Heart right ventricle (tissue), 16 donors: ENCODE measurements at regions not wholly inside any gene's neighbourhood (a gene's known extent, or its start where the extent isn't known, plus 50 kb on each side); places are given as distances from the start of the nearest gene placed in this dataset.

Experiments used
- ATAC-seq, 8 donors: fragments of 200-7000 bp; cut with Tn5 transposase; one replicate each; pipeline ENCODE4 v1.9.1; 2020; ENCODE audit warnings: mild to moderate bottlenecking in 8 of 8, moderate library complexity in 8 of 8, moderate number of reproducible peaks in 1 of 8
- DNase-seq, 2 donors: peaks; one replicate each; pipeline ENCODE4 v3.0.0-alpha.2; 2020
- H3K27ac ChIP-seq, 10 donors: fragments of 200-600 bp; sonication (generic) in 2 of 10; one replicate each; pipeline versions ENCODE4 v1.5.0 to v1.8.0; 2020 to 2022; ENCODE audit warnings: mild to moderate bottlenecking in 3 of 10
- H3K27me3 ChIP-seq, 7 donors: fragments of 200-600 bp; one replicate each; pipeline ENCODE4 v1.8.0; 2021 to 2022; ENCODE audit warnings: mild to moderate bottlenecking in 2 of 7
- H3K36me3 ChIP-seq, 9 donors: fragments of 200-600 bp; sonication (generic) in 1 of 9; one replicate each; pipeline versions ENCODE4 v1.5.0 to v1.8.0; 2020 to 2022; ENCODE audit warnings: mild to moderate bottlenecking in 2 of 9
- H3K4me1 ChIP-seq, 9 donors: fragments of 200-600 bp; sonication (generic) in 1 of 9; one replicate each; pipeline versions ENCODE4 v1.5.0 to v1.8.0; 2020 to 2022; ENCODE audit warnings: mild to moderate bottlenecking in 4 of 9
- H3K4me3 ChIP-seq, 10 donors: fragments of 200-600 bp; sonication (generic) in 2 of 10; one replicate each; pipeline versions ENCODE4 v1.5.0 to v1.8.0; 2020 to 2022; ENCODE audit warnings: mild to moderate bottlenecking in 7 of 10, moderate library complexity in 2 of 10
- H3K9me3 ChIP-seq, 11 donors: fragments of 200-600 bp in 10 of 11; sonication (generic) in 2 of 11; one replicate each; pipeline versions ENCODE4 v1.5.0 to v1.8.0; 2013 to 2022; ENCODE audit warnings: mild to moderate bottlenecking in 2 of 11, control low read depth in 1 of 11, moderate library complexity in 1 of 11
- CTCF ChIP-seq, 9 donors: fragments of 200-600 bp; sonication (generic) in 2 of 9; IDR thresholded peaks; one replicate each; pipeline versions ENCODE4 v1.5.0 to v1.8.0; 2021 to 2022; ENCODE audit warnings: antibody characterized with exemption in 9 of 9, mild to moderate bottlenecking in 5 of 9, moderate library complexity in 1 of 9
- WGBS, 2 donors: extraction: QIAGEN DNeasy Blood & Tissue Kit; methylation state at CpG; one replicate each; pipeline ENCODE4 v1.1.7; 2013; ENCODE audit warnings: inconsistent platforms in 1 of 2; 5-methylcytosine and 5-hydroxymethylcytosine counted together
- intact Hi-C, 10 donors: fragments of 100-400 bp; cut with DNase I; formaldehyde crosslinking; loops; one replicate each; pipeline versions ENCODE4 v1.11.1 to v1.14.2; 2022
- donor health status: Arrhythmogenic right ventricular cardiomyopathy.
- donor health status: ischemic (EF 13 %, LVEDD 7.1; RV severe dilation, severe dysfunction).
- donor health status: healthy with polysubstance abuse.
- donor health status: DM: no; HTN: yes; CAD: no.
- donor health status: DM: no; HTN: no; CAD: no.
- donor health status: ischemic (EF 25% LVEDD 6.9; RV normal size, moderate dysfunction).
- donor health status: ischemic (EF 25% LVEDD 5.7; RV mildly dilated, moderate dysfunction).
- donor health status: healthy.
- donor health status: DM: yes; HTN: yes; CAD: no.
- donor health status: Ischemic cardiomyopathy.
- donor health status: ischemic (EF 35%, LVEDD 5.7; RV mildly dilated, moderate dysfunction).
- donor health status: nonischemic (EF 11% LVEDD 7.7; RV severe dilation, severe dysfunction).
- donor health status: DM: yes; HTN: yes; CAD: no.
- donor health status: PGD.
- donor health status: ischemic (EF 29% LVEDD 5.4; RV normal size, mild dysfunction).
- donor health status: nonischemic (EF 23%, LVEDD 6.1; RV moderate dilation, normal function).

DNA sequence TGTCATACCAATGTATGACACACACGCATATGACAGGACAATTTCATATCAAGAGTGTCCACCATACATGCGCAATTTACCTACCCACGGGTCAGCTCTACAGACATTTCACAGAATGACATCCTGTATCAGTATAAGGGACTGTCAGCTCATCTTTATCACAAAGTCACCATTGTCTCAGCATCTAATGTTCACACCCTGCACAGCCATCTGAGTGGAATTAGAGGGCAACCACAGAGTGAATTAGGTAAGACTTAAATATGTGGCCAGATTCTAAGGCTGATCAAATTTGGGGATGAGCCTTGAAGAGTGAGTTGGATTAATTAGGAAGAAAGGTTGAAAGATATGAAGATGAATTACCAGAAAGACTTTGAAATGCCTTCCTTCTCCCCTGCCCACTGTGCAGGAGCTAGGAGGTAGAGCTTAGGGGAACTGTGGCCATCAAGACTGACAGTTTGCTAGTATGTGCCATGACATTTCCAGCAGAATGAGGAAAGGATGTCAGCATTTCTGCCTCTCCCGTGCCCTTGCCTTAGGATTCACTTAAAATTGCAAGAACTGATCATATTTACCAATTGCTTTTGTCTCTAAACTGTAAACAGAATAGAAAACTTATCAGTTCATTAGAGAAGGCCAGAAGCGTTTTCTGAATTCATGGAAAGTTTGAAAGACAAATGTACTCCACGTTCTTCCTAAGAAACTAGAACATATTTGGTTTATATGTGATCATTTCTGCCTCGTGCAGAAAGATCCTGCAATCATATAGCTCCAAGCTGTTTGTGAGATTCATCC, 121.1 kb downstream of the DDX1 start:
- Histone ChIP-seq H3K27me3 (no peaks in the 10 kb centered on the region), H3K27ac (no peak overlapping the region), H3K36me3 (no peaks in the 10 kb centered on the region), H3K4me3 (no peak overlapping the region), H3K4me1 (peaks cover 0 to 20% (median 12%) of the 10 kb centered on the region in 9 donors), H3K9me3 (no peaks in the 10 kb centered on the region)
- TF ChIP-seq CTCF (IDR thresholded peaks at IDR 0.05): no peak
- no peak for DNase-seq
- ATAC-seq: no peak
- WGBS, 2 donors: 88 to 90% methylated on average over 7 of the region's 7 CpGs
- intact Hi-C loops: no loop called here

- TF ChIP-seq CTCF (IDR thresholded peaks at IDR 0.05): no peak
- H3K9me3 ChIP-seq: no peaks in the 10 kb centered on the region
- WGBS, 2 donors: 93 to 94% methylated on average over 4 of the region's 4 CpGs
- no peaks in the 10 kb centered on the region for H3K27me3 ChIP-seq
- intact Hi-C loops: no loop called here
- H3K4me1 ChIP-seq: peaks cover 0 to 17% (median 11%) of the 10 kb centered on the region in 9 donors
- DNase-seq (no peak), ATAC-seq (no peak)
- no peak overlapping the region for H3K27ac ChIP-seq
- H3K36me3 ChIP-seq: no peaks in the 10 kb centered on the region
- H3K4me3 ChIP-seq: no peak overlapping the region
Measured at GRCh38 chr2:15713475-15713874, 121.8 kb downstream of the DDX1 start.

DNA sequence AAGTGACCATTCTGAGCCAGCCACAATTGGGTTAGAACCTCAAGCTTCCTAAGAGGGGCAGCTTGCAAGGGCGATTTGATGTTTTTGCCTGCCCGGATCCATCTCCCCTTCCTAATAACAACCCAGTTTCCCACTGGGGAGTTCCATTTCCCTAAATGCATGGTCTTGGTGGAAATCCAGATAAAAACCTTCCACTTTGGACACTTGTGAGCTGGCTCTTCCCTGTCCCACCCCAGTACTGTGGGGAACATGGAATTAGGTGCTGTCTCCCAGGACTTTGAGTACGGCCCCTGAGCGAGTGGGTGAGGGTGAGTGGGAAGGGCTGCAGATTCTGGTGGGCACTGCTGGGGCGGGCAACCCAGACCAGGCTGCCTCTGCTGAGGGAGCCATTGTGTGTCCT, 122.3 kb downstream of the DDX1 start:
- 97 to 99% methylated on average over 5 of the region's 5 CpGs for WGBS, 2 donors
- Histone ChIP-seq H3K4me3 (no peak overlapping the region), H3K36me3 (no peaks in the 10 kb centered on the region), H3K9me3 (no peaks in the 10 kb centered on the region), H3K27me3 (no peaks in the 10 kb centered on the region), H3K27ac (no peak overlapping the region), H3K4me1 (peaks cover 0 to 11% (median 6%) of the 10 kb centered on the region in 9 donors)
- ATAC-seq (no peak), DNase-seq (no peak)
- intact Hi-C loops: no loop called here
- no peak for TF ChIP-seq CTCF (IDR thresholded peaks at IDR 0.05)

DNA sequence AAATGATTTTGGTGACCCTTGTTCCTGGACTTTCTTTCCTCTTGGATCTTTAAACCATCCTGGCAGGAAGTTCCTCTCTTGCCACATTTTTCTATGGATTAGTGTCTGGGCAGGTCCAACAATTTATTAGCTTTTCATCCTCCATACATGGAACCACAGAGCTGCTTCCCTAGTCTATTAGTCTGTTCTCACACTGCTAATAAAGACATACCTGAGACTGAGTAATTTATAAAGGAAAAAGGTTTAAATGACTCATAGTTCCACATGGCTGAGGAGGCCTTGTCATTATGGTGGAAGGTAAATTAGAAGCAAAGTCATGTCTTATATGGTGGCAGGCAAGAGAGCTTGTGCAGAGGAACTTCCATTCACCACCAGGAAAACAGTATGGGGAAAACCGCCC, 122.9 kb downstream of the DDX1 start:
- 100% methylated on average over 1 of the region's 1 CpG for WGBS, 2 donors

More for the DNA sequence above, 122.9 kb downstream of the DDX1 start:
- no peak for TF ChIP-seq CTCF (IDR thresholded peaks at IDR 0.05)
- no peak overlapping the region for H3K4me3 ChIP-seq
- no peaks in the 10 kb centered on the region for H3K9me3 ChIP-seq
- no peak overlapping the region for H3K27ac ChIP-seq
- DNase-seq (no peak), ATAC-seq (no peak)
- no peaks in the 10 kb centered on the region for H3K36me3 ChIP-seq
- peaks cover 0 to 5% (median 2%) of the 10 kb centered on the region in 9 donors for H3K4me1 ChIP-seq
- no peaks in the 10 kb centered on the region for H3K27me3 ChIP-seq
- intact Hi-C loops: no loop called here
